Natural killer cell (primary cell): ENCODE measurements at regions not wholly inside any gene's neighbourhood (a gene's known extent, or its start where the extent isn't known, plus 50 kb on each side); places are given as distances from the start of the nearest gene placed in this dataset.

Source experiments
- ATAC-seq, 3 donors: fragments of 150-1000 bp in 2 of 3; fragments of 200-7000 bp in 1 of 3; cut with Tn5 transposase; 1 replicate in 1 of 3; 2 replicates in 2 of 3; pipeline ENCODE4 v1.10.0; 2021; ENCODE audit warnings: mild to moderate bottlenecking in 2 of 3, moderate library complexity in 2 of 3
- DNase-seq, 2 donors: peaks; one replicate each; pipeline versions ENCODE4 v3.0.0 to v3.0.0-alpha.2; 2013 to 2021; ENCODE audit warnings: mixed read lengths in 1 of 2
- H3K27ac ChIP-seq: one replicate; pipeline ENCODE4 v1.5.1; 2013; ENCODE audit warnings: mild to moderate bottlenecking, low read length
- H3K27me3 ChIP-seq: one replicate; pipeline ENCODE4 v1.6.1; 2013; ENCODE audit warnings: low read length; ENCODE audit not compliant: control insufficient read depth, insufficient read depth
- H3K36me3 ChIP-seq: one replicate; pipeline ENCODE4 v1.6.1; 2013; ENCODE audit warnings: low read length; ENCODE audit not compliant: control insufficient read depth, insufficient read depth
- H3K4me1 ChIP-seq: one replicate; pipeline ENCODE4 v1.6.1; 2013; ENCODE audit warnings: low read length; ENCODE audit not compliant: control insufficient read depth, insufficient read depth
- H3K4me3 ChIP-seq: one replicate; pipeline ENCODE4 v1.5.1; 2013; ENCODE audit warnings: low read length
- H3K9me3 ChIP-seq: one replicate; pipeline ENCODE4 v1.6.1; 2013; ENCODE audit warnings: low read length; ENCODE audit not compliant: control insufficient read depth, insufficient read depth
- H3K27ac Mint-ChIP-seq, 2 donors: one replicate each; pipeline ENCODE4 v1.8.0; 2022; ENCODE audit warnings: mild to moderate bottlenecking in 2 of 2, mixed read lengths in 2 of 2, moderate library complexity in 1 of 2
- H3K27me3 Mint-ChIP-seq, 2 donors: one replicate each; pipeline ENCODE4 v1.8.0; 2022; ENCODE audit warnings: low read depth in 2 of 2, mixed read lengths in 2 of 2
- H3K36me3 Mint-ChIP-seq: one replicate; pipeline ENCODE4 v1.8.0; 2022; ENCODE audit warnings: mixed read lengths
- H3K4me1 Mint-ChIP-seq, 2 donors: one replicate each; pipeline ENCODE4 v1.8.0; 2022; ENCODE audit warnings: mixed read lengths in 2 of 2
- H3K4me3 Mint-ChIP-seq: one replicate; pipeline ENCODE4 v1.8.0; 2022; ENCODE audit warnings: mild to moderate bottlenecking, moderate library complexity, mixed read lengths
- H3K9me3 Mint-ChIP-seq, 2 donors: one replicate each; pipeline ENCODE4 v1.8.0; 2022; ENCODE audit warnings: mixed read lengths in 2 of 2
- CTCF ChIP-seq: fragments of 200-600 bp; IDR thresholded peaks from one replicate; pipeline ENCODE4 v1.8.0; 2022; ENCODE audit warnings: antibody characterized with exemption
- WGBS: methylation state at CpG from one replicate; pipeline ENCODE4 v1.1.7; 2013; ENCODE audit warnings: missing lambda C conversion rate; ENCODE audit not compliant: insufficient coverage; 5-methylcytosine and 5-hydroxymethylcytosine counted together
- intact Hi-C: fragments of 100-400 bp; cut with micrococcal nuclease; formaldehyde crosslinking; loops from one replicate; pipeline ENCODE4 v1.14.2; 2022

DNA sequence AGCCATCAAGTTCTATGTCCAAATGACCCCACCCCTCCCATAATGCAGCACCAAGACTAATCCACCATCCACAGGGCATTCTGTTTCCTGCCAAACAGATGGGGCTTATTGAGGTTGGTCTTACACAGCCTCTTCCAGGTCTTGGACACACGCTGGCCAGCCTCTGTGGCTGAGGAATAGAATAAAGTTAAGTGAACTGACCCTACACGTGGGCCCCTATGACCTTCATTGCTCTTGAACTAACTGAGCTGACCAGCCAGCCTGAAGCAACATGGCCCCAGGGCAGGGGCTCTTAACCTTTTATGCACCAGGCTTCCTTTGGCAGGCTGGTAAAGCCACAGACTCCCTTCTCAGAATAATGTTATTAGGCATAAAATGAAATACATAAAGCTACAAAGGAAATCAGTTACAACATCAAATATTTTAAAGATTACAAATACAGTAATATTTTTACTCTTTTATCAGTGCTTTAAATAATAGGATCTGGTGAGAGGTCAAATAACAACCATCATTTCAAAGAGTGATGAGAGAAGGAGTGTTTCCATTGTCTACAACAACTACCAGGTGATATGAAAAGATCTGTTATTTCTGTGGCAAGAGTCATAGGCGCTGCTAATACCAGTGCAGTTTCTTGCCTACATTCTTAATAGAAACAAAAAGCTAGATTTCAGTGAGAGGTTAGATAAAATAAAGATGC lies 192.9 kb upstream of the NUDT4 start:
- H3K27ac Mint-ChIP-seq, result peak overlapping the region in 1 of 2 donors; percentile 65
- H3K9me3 ChIP-seq, result no peaks in the 10 kb centered on the region
- peak overlapping the region; percentile 22 for H3K27ac ChIP-seq
- DNase-seq (no peak), ATAC-seq (peak in 2 of 3 donors; percentile 8 to 35)
- H3K4me1 Mint-ChIP-seq, result peaks cover 10 to 20% of the 10 kb centered on the region in 2 donors
- H3K36me3 ChIP-seq, result no peaks in the 10 kb centered on the region
- no peak overlapping the region for H3K4me3 ChIP-seq
- H3K9me3 Mint-ChIP-seq, result no peaks in the 10 kb centered on the region
- no peaks in the 10 kb centered on the region for H3K27me3 Mint-ChIP-seq
- H3K27me3 ChIP-seq, result no peaks in the 10 kb centered on the region
- no peak for TF ChIP-seq CTCF
- no peaks in the 10 kb centered on the region for H3K36me3 Mint-ChIP-seq
- WGBS, result 40% methylated on average over 2 of the region's 3 CpGs
- peaks cover 9% of the 10 kb centered on the region for H3K4me1 ChIP-seq
- H3K4me3 Mint-ChIP-seq, result no peak overlapping the region
- intact Hi-C loops, result no loop called here

DNA sequence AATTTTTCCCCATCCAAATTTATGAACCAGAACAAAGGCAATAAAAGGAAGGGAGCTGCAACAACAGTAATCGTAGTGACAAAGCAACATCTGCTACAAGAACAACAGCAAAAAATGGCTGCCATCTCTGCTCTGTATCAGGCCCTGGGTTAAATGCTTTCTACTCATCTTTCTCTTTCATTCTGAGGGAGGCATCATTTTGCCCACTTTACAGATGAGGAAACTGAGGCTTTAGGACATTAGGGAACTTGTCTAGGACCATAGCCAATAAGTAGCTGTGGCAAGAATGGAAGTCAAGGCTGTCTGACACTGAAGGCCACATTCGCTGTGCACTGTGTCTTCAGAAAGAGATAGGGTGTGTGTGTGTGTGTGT lies 192.4 kb upstream of the NUDT4 start:
- Mint-ChIP-seq H3K4me3 (no peak overlapping the region), H3K9me3 (no peaks in the 10 kb centered on the region), H3K36me3 (no peaks in the 10 kb centered on the region), H3K27ac (no peak overlapping the region), H3K27me3 (no peaks in the 10 kb centered on the region), H3K4me1 (peaks cover 10 to 20% of the 10 kb centered on the region in 2 donors)
- Histone ChIP-seq H3K4me3 (no peak overlapping the region), H3K9me3 (no peaks in the 10 kb centered on the region), H3K27me3 (no peaks in the 10 kb centered on the region), H3K4me1 (peaks cover 9% of the 10 kb centered on the region), H3K36me3 (no peaks in the 10 kb centered on the region), H3K27ac (no peak overlapping the region)
- TF ChIP-seq CTCF, result no peak
- DNase-seq, result no peak
- 85% methylated on average over 2 of the region's 2 CpGs for WGBS
- ATAC-seq, result no peak
- intact Hi-C loops, result no loop called here

DNA sequence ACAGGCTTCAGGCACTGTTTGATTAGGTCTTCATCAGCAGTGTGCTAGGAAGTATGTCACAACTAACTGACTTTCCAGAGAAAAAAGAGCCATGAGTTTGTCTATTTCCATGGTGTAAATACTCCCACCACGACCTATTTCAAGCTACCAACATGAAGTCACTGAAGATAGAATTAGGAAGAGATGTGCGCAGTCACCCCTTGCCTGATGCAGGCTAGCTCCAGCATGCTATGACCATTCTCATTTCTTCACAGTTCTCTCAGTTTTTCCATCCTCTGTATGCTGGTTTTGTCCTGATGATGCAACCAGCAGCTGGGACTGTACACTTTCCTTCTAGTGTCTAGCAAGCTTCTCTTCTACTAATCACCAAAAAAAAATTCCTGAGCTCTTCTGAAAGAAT lies 191.6 kb upstream of the NUDT4 start:
- no peak overlapping the region for H3K4me3 ChIP-seq
- H3K27me3 ChIP-seq, result no peaks in the 10 kb centered on the region
- Mint-ChIP-seq H3K27ac (no peak overlapping the region), H3K4me3 (no peak overlapping the region), H3K27me3 (no peaks in the 10 kb centered on the region), H3K4me1 (peaks cover 10 to 20% of the 10 kb centered on the region in 2 donors), H3K36me3 (no peaks in the 10 kb centered on the region), H3K9me3 (no peaks in the 10 kb centered on the region)
- WGBS, result 97% methylated on average over 2 of the region's 2 CpGs
- no peak overlapping the region for H3K27ac ChIP-seq
- peaks cover 9% of the 10 kb centered on the region for H3K4me1 ChIP-seq
- no peaks in the 10 kb centered on the region for H3K9me3 ChIP-seq
- H3K36me3 ChIP-seq, result no peaks in the 10 kb centered on the region
- intact Hi-C loops, result no loop called here
- no peak for TF ChIP-seq CTCF
- ATAC-seq (no peak), DNase-seq (no peak)

DNA sequence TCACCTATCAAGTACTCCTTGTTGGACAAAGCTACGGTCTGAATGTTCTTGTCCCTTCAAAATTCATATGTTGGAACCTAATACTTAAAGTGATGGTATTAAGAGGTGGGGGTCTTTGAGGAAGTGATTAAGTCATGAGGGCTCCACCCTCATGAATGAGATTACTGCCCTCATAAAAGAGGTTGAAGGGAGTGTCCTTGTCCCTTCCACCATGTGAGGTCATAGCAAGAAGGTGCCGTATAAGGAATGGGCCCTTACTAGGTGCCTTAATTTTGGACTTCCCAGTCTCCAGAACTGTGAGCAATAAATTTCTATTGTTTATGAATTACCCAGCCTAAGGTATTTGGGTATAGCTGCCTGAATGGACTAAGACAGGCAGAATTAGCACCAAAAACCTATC lies 191.1 kb upstream of the NUDT4 start:
- no peaks in the 10 kb centered on the region for H3K27me3 Mint-ChIP-seq
- DNase-seq (no peak), ATAC-seq (no peak)
- H3K9me3 ChIP-seq, result no peaks in the 10 kb centered on the region
- no peaks in the 10 kb centered on the region for H3K36me3 ChIP-seq
- H3K36me3 Mint-ChIP-seq, result no peaks in the 10 kb centered on the region
- H3K9me3 Mint-ChIP-seq, result no peaks in the 10 kb centered on the region
- intact Hi-C loops, result no loop called here
- TF ChIP-seq CTCF, result no peak
- H3K4me3 Mint-ChIP-seq, result no peak overlapping the region
- H3K27me3 ChIP-seq, result no peaks in the 10 kb centered on the region
- peaks cover 9% of the 10 kb centered on the region for H3K4me1 ChIP-seq
- no peak overlapping the region for H3K4me3 ChIP-seq
- no peak overlapping the region for H3K27ac ChIP-seq
- H3K4me1 Mint-ChIP-seq, result peaks cover 10 to 20% of the 10 kb centered on the region in 2 donors
- WGBS, result 100% methylated on average over 1 of the region's 2 CpGs
- no peak overlapping the region for H3K27ac Mint-ChIP-seq
